ENCODE measurements at regions not wholly inside any gene's neighbourhood (a gene's known extent, or its start where the extent isn't known, plus 50 kb on each side); places are given as distances from the start of the nearest gene placed in this dataset.

GRCh38 chr16:64254443-64255367 lies 867.2 kb downstream of the CDH11 start:
- intact Hi-C loops (cut with micrococcal nuclease; ENCODE audit: unreplicated experiment), result no loop called here
- H3K9me3 Mint-ChIP-seq (ENCODE audit: unreplicated experiment), result no peaks in the 10 kb centered on the region

GRCh38 chr16:64253525-64253924 lies 868.3 kb downstream of the CDH11 start:
- no peak for DNase-seq
- H3K27ac Mint-ChIP-seq (ENCODE audit: unreplicated experiment), result no peak overlapping the region
- no peak overlapping the region for H3K4me3 Mint-ChIP-seq (ENCODE audit: unreplicated experiment)
- H3K4me3 ChIP-seq (ENCODE audit: low read depth, low read length), result no peak overlapping the region
- H3K9me3 Mint-ChIP-seq (ENCODE audit: unreplicated experiment), result no peaks in the 10 kb centered on the region
- H3K27me3 Mint-ChIP-seq (ENCODE audit: insufficient read depth, unreplicated experiment), result no peaks in the 10 kb centered on the region
- H3K4me1 ChIP-seq, result no peaks in the 10 kb centered on the region
- H3K9me3 ChIP-seq, result no peaks in the 10 kb centered on the region
- no peaks in the 10 kb centered on the region for H3K27me3 ChIP-seq (replicated peaks; ENCODE audit: control insufficient read depth, insufficient read depth, low read length)
- TF ChIP-seq CTCF (IDR thresholded peaks at IDR 0.05; ENCODE audit: insufficient read depth in 1 of 2, low read depth in 1 of 2, low read length in 1 of 2, severe bottlenecking in 1 of 2, unreplicated experiment in 1 of 2), result no peak
- no peaks in the 10 kb centered on the region for H3K36me3 Mint-ChIP-seq (ENCODE audit: insufficient read depth, unreplicated experiment)
- no peaks in the 10 kb centered on the region for H3K4me1 Mint-ChIP-seq (ENCODE audit: low read depth, unreplicated experiment)
- intact Hi-C loops (cut with micrococcal nuclease; ENCODE audit: unreplicated experiment), result no loop called here
- H3K36me3 ChIP-seq (ENCODE audit: control insufficient read depth, insufficient read depth, low read length), result no peaks in the 10 kb centered on the region
- BruUV-seq (replicated peaks), result no TSS peak
- ChIA-PET POLR2A (no interaction called here), CTCF (no interaction called here)

More at GRCh38 chr16:64254443-64255367, 867.2 kb downstream of the CDH11 start:
- Mint-ChIP-seq H3K4me1 (ENCODE audit: low read depth, unreplicated experiment) (no peaks in the 10 kb centered on the region), H3K27ac (ENCODE audit: unreplicated experiment) (no peak overlapping the region), H3K4me3 (ENCODE audit: unreplicated experiment) (no peak overlapping the region), H3K27me3 (ENCODE audit: insufficient read depth, unreplicated experiment) (no peaks in the 10 kb centered on the region), H3K36me3 (ENCODE audit: insufficient read depth, unreplicated experiment) (no peaks in the 10 kb centered on the region)
- Histone ChIP-seq H3K36me3 (ENCODE audit: control insufficient read depth, insufficient read depth, low read length) (no peaks in the 10 kb centered on the region), H3K4me3 (ENCODE audit: low read depth, low read length) (no peak overlapping the region), H3K9me3 (no peaks in the 10 kb centered on the region), H3K27me3 (replicated peaks; ENCODE audit: control insufficient read depth, insufficient read depth, low read length) (no peaks in the 10 kb centered on the region), H3K4me1 (no peaks in the 10 kb centered on the region)
- POLR2A ChIA-PET, result no interaction called here
- CTCF ChIA-PET, result no interaction called here
- no peak for DNase-seq
- BruUV-seq (replicated peaks), result no TSS peak
- TF ChIP-seq CTCF (IDR thresholded peaks at IDR 0.05; ENCODE audit: insufficient read depth in 1 of 2, low read depth in 1 of 2, low read length in 1 of 2, severe bottlenecking in 1 of 2, unreplicated experiment in 1 of 2), result no peak

- Histone ChIP-seq H3K4me1 (no peaks in the 10 kb centered on the region), H3K27me3 (replicated peaks; ENCODE audit: control insufficient read depth, insufficient read depth, low read length) (no peaks in the 10 kb centered on the region), H3K36me3 (ENCODE audit: control insufficient read depth, insufficient read depth, low read length) (no peaks in the 10 kb centered on the region), H3K4me3 (ENCODE audit: low read depth, low read length) (no peak overlapping the region), H3K9me3 (no peaks in the 10 kb centered on the region)
- ChIA-PET CTCF (no interaction called here), POLR2A (no interaction called here)
- BruUV-seq (replicated peaks), result no TSS peak
- H3K4me3 Mint-ChIP-seq (ENCODE audit: unreplicated experiment), result no peak overlapping the region
- no peak overlapping the region for H3K27ac Mint-ChIP-seq (ENCODE audit: unreplicated experiment)
- intact Hi-C loops (cut with micrococcal nuclease; ENCODE audit: unreplicated experiment), result no loop called here
- no peak for TF ChIP-seq CTCF (IDR thresholded peaks at IDR 0.05; ENCODE audit: insufficient read depth in 1 of 2, low read depth in 1 of 2, low read length in 1 of 2, severe bottlenecking in 1 of 2, unreplicated experiment in 1 of 2)
- no peaks in the 10 kb centered on the region for H3K36me3 Mint-ChIP-seq (ENCODE audit: insufficient read depth, unreplicated experiment)
- H3K4me1 Mint-ChIP-seq (ENCODE audit: low read depth, unreplicated experiment), result no peaks in the 10 kb centered on the region
- no peaks in the 10 kb centered on the region for H3K9me3 Mint-ChIP-seq (ENCODE audit: unreplicated experiment)
- DNase-seq, result no peak
- no peaks in the 10 kb centered on the region for H3K27me3 Mint-ChIP-seq (ENCODE audit: insufficient read depth, unreplicated experiment)
Measured at GRCh38 chr16:64253096-64253495, 868.8 kb downstream of the CDH11 start.
